Sciatic nerve (tissue), 2 donors: ENCODE measurements at regions not wholly inside any gene's neighbourhood (a gene's known extent, or its start where the extent isn't known, plus 50 kb on each side); places are given as distances from the start of the nearest gene placed in this dataset.

Experiments used
- ATAC-seq: fragments of 200-7000 bp; cut with Tn5 transposase; one replicate; pipeline ENCODE4 v1.9.1; 2020; ENCODE audit warnings: mild to moderate bottlenecking, moderate library complexity
- DNase-seq: peaks from one replicate; pipeline ENCODE4 v3.0.0-alpha.2; 2020; ENCODE audit warnings: low spot score
- intact Hi-C: fragments of 100-400 bp; cut with DNase I; formaldehyde crosslinking; loops from one replicate; pipeline ENCODE4 v1.14.2; 2022
- donor health status: DM: no; HTN: no; CAD: no.
- donor health status: DM: no; HTN: no; CAD: no.

DNA sequence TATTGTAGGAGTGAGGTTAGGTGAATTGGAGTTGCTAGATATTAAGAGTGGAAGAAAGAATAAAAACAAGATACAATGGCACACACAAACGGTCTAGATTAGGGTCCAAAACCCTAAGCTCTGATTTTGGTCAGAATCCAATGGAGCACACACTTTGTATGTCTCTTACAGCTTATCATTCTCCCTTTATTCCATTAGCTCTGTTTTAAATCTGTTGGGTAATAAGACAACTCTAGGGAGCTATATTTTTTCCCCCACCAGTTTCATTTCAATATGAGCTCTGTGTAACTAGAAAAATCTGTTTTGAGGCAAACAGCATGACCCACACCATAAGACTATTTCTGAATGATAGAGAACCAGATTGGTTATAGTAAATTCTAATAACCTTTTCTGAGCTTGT lies 465.6 kb downstream of the ADGRL2 start:
- ATAC-seq = no peak
- intact Hi-C loops = no loop called here
- no peak for DNase-seq

DNA sequence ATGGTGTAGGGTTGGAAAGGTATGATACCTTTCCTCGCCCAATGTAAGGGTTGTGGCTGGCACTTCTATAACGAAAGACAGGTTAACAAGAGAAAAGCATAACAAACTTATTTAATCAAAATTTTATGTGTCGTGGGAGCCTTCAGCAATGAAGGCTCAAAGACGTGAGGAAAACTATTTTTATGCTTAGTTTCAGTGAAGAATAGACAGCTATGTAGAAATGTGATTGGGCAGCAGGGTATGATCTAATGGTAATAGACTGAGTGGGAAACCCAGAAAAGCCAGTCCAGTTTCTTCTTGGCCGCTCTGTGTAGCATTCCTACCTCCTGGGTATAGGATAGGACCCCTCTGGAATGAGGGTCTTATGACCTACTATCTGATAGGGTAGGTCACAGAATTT lies 464.7 kb downstream of the ADGRL2 start:
- intact Hi-C loops = no loop called here
- DNase-seq (no peak), ATAC-seq (no peak)

DNA sequence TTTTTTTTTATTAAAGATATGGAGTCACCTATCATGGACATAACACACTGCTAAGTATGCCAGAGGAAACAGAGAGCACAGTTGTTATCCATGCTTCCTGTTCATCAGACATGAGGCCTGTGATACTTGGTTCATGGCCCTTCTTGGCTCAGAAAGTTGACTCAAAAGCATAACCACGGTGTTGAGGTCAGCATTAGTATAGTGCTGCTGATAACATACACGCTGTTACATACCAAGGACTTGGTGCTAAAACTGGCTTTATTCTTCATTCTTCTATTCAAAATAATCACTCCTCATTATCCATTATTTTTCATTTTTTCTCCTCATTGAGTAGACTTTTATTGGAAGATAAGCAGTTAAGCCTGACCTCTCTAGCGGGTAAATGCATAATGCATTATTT lies 464.1 kb downstream of the ADGRL2 start:
- no peak for DNase-seq
- ATAC-seq = no peak
- intact Hi-C loops = no loop called here

DNA sequence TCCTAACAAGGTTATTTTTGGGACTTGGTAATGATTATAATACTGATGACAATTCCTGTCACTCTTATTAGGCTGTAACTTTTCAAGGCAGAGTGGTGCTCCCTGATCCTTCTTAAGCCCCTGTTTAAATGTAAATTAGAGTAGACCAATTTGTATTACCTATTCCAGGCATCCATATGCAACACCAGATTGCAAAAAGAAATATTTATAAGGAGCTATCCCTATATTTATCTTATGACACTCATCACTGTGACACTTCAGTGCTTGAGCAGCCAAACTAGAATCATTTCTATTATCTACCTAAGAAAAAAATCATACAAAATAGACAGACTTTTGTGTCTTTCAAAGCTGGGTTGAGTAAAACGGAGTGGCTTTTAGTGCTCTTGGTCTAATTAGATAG lies 462.7 kb downstream of the ADGRL2 start:
- no peak for ATAC-seq
- no peak for DNase-seq
- intact Hi-C loops = no loop called here

DNA sequence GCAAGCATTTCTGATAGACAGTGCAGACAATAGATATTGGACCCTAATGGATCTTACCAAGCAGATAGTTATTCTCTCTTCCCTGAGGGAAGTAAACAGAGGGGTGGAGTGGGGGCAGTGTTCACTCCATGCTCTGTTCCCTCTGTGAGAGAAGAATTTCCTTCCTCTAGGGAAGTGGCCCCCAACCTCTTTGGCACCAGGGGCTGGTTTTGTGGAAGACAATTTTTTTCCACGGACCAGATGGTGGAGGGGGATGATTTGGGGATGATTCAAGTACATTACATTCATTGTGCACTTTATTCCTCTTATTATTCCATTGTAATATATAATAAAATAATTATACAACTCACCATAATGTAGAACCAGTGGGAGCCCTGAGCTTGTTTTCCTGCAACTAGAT lies 459.9 kb downstream of the ADGRL2 start:
- no peak for ATAC-seq
- intact Hi-C loops = no loop called here

DNA sequence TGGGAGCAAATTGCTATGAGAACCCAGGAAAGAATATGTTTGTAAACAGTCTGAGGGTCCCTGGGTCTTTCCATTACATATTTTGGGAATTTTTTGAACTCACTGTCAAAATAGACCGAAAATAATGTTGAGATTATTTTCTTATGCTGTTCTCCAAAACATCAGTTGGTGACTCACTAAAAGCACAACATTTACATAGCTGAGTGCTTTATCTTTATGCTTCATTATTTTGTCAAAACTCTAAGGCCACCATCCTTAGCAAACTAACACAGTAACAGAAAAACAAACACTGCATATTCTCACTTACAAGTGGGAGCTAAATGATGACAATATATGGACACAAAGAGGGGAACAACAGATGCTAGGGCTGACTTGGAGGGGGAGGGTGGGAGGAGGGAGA lies 459.3 kb downstream of the ADGRL2 start:
- intact Hi-C loops = no loop called here
- ATAC-seq = no peak
- DNase-seq = no peak

More for the DNA sequence above, 459.9 kb downstream of the ADGRL2 start:
- DNase-seq = no peak

DNA sequence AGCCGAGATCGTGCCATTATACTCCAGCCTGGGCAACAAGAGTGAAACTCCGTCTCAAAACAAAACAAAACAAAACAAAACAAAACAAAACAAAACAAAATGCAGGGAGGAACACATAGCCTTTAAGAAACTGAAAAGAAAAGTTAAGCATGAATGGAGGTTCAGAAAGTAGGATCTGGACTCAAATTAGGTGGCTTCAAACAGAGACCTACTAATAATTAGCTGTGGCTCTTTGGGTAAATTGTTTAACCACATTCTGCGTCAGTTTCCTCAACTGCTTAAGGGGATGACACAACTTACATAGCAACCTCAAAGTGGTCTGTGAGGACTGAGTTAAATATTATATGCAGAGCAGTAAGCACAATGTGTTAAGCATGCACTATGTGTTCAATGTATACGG lies 458.2 kb downstream of the ADGRL2 start:
- ATAC-seq = no peak
- no peak for DNase-seq

DNA sequence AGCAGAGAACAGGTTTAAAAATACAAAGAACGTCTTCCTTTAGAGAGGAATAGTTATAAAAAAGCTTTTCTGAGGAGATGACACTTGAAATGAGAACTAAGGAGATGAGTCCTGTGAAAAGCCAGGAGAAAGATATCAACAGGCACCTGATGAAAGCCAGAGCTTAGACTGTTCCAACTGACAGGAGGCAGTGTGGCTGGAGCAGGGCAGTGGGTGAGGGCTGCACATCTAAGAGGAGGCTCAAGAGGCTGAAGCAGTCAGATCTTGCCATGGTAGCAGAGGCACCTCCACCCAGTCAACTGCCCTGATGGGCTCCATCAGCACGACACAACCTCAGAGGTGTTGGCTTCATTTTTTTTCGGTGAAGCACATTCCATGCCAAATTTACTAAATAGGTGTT lies 445.3 kb downstream of the ADGRL2 start:
- intact Hi-C loops = no loop called here
- ATAC-seq (no peak), DNase-seq (no peak)

More for the DNA sequence above, 458.2 kb downstream of the ADGRL2 start:
- intact Hi-C loops = no loop called here

DNA sequence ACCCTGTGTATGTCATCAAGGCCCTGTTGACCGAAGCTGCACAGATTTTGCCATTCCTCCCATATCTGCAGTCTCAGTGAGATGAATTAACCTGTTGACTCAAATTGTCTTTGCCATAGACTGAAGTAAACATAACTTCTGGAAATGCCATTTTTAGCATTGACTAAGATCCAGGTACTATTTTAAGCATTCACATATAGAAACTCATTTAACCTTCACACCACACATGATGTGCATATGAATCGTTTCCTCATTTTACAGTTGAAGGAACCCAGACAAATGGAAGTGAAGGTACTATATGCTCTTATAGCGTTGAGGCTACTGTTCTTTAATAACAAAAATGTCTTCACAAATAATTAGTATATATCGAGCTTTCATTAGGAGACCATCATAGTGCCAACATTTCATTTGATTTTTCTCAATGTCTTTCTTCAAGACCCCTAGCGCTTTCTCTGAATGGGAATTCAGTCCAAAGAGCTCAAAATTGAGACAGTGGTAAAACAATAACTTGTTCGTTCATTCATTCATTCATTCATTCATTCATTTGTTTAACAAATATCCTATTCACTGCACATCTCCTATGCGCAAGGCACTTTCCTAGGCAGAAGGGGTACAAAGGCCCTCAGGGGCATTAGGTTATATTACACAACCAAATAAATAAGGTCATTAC lies 444.7 kb downstream of the ADGRL2 start:
- no peak for DNase-seq
- intact Hi-C loops = no loop called here
- no peak for ATAC-seq

DNA sequence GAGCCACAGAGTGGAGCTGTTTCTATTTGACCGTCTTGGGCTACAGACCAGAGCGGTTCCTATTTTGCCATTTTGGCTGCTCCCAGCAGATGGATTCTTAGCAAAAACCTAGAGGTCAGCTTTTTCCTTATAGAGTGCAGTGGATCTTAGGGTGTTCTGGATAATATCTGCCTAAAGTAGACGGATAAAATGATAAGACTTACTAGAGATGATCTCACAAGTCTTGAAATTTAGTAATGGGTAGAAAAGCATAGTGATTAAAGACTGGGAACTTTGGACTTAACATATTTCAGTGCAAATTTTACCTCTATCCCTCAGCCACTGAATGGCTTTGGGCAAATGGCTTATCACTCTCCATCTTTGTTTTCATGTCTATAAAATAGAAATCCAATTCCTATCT lies 439.8 kb downstream of the ADGRL2 start:
- ATAC-seq (no peak), DNase-seq (no peak)
- intact Hi-C loops = no loop called here

DNA sequence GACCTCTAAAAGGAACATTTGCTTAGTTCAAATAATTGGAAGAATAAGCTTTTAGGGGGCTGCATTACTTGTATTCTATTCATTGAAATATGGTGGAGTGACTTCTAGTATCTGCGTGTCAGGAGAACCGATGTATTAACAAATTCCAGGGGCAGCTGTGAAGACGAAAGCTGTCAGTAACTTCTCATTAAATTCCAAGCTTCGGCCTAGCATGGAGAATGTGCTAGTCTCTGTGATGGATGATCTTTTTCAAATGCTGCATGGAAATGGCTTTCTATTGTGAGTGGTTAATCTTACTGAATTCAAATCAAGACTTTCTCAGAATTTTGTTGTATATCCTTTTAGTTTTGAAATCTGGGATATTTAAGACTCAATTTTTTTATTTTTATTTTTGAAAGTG lies 429.9 kb downstream of the ADGRL2 start:
- intact Hi-C loops = no loop called here
- DNase-seq = no peak
- ATAC-seq = no peak

DNA sequence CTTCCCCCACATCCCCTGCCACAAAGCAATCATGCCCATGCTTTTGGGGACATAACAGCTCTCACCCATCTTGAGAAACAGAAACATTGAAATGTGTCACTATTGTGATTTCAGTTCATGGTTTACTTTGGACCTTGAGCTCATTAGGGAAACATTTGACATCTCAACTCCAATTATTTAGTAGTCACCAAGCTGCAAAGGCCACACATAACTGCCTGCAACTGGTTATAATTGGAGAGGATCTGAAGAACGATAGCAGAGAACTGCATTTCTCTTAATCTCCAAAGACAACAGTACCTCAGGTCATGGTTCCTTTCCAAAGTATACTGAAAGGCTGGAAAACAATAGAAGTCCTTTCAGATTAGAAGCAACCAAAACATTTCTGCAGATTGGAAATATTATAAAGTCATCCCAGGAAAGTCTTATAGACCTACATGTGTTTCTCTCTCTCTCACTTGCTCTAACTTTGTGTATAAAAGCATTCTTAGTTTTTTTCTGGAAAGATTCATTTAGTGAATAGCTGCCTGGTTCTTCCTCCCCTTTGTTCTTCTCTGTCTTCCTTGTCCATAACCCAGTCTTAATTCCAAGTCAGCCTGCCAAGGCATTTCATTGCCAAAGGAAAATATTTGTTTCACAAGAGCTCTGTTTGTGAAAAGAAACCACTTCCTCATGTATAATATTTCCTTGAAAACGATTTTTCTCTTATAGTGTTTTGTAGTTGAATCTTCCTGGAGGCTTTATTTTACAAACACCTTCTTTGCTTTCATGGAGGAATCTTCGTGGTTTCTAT lies 426.8 kb downstream of the ADGRL2 start:
- ATAC-seq (peak; percentile 93), DNase-seq (no peak)
- intact Hi-C loops = no loop called here

DNA sequence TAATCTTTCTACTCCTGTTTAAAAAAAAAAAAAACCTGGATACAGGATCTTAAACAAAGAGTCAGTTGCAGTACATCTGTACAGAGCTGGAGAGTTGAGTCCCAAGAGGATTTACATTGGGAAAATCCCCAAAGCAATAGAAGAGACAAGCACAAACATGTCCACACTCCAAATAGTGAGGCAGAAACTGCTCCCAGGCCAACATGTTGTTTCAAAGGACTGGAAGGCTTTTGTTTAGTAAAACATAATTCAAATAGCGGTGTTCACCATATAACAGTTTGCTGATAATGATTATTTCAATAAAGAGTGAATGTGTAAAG lies 425.4 kb downstream of the ADGRL2 start:
- intact Hi-C loops = no loop called here
- no peak for DNase-seq
- no peak for ATAC-seq

DNA sequence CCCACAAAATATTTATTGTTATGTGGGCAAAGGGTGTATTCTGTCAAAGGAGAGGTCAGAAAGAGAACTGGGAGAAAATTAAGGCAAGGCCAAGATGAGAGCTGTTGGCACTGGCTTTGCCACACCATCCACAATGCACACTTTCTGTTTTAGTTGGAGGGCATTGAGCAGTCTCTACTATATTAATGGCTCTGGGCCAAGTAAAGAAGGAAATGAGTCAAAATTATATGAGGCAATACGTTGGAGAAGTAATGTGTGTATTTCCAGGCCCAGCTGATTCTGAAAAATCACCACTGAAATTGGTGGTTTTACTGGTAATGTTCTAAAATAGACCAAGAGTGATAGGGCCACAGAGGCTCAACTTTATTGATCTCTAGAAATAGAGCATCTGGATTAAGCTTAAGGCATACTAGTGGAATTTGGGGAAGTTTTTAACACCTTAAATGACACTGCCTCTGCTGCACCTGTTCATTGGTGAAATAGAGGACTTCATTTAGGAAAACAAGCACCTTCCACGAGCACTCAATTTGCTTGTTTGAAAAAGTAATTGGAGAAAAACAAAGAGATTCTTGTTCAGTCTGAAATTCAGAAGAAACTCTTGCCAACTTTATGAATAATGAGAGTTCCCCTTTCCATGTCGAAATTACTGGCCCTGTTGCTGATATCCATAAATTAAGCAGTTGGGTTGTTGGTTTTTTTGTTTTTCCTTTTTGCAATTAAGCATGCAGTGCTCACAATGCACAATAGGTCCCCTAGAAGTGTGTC lies 424.9 kb downstream of the ADGRL2 start:
- ATAC-seq (peak; percentile 35), DNase-seq (no peak)
- intact Hi-C loops = no loop called here

DNA sequence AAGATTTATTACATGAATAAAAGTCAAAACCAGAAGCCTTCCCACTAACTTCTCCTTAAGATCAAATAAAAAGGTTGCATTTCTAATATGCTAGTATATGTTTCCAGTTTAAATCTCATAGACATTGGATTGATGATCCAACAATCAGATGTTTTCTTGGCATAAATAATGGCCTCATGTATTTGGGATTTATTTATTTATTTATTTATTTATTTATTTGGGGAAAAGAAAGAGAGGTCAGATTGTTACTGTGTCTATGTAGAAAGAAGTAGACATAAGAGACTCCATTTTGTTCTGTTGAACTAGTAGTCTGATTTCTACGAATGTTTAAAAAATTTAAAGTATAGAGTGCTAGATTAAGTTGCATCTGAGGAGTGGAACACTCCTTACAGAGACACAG lies 422.4 kb downstream of the ADGRL2 start:
- no peak for ATAC-seq
- intact Hi-C loops = no loop called here
- no peak for DNase-seq

DNA sequence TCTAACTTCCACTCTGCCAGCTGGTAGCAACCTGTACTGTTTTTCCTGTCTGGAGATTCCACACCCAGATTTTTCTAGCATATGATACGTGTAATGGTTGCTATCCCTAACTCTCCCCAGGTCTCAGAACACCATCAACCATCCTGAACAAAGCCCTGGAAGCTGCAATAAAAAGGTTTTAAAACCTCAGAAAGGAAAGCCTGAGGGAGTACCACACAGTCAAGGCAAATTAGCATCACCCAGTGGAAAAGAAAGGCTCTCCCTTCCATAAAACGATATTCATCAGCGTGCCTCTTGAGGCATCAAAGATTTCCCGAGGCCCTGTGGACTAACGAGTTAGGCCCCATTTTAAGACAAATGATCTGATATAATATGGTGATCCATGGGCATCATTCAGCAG lies 421.0 kb downstream of the ADGRL2 start:
- DNase-seq (no peak), ATAC-seq (no peak)
- intact Hi-C loops = no loop called here

DNA sequence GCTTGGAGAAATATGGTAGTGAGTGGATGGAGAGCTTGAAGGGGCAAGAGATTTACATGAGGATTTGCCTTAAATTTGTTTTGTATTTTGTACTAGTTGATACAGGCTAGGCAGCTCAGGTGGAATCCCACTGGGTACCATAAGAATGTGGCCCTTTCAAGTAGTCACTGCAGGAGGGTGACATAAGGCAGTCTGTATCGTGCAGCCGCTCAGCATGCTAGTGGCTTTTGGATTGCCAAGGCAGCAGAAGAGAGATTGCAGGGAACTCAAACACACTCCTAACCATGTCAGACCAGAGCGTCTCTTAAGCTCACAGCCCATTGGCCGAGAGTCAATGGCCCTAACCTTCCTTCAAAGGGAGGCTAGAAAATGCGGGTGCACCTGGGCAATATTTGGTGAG lies 420.0 kb downstream of the ADGRL2 start:
- DNase-seq = no peak
- ATAC-seq = no peak
- intact Hi-C loops = no loop called here

DNA sequence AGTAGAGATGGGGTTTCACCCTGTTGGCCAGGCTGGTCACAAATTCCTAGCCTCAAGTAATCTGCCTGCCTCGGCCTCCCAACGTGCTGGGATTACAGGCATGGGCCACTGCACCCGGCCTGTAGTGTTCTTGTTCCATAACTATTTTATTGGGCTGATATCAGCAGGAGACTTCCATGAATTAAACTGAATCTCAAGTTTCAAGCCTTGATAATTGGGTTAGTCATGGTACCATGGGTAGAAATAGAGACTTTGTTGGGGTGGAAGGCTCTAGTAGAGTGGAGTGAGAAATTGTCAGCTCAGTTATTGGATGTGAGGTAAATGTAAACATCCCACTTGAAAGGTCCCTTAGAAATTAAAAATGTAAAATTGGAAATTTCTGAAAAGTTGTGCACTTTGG lies 419.1 kb downstream of the ADGRL2 start:
- intact Hi-C loops = no loop called here
- DNase-seq (no peak), ATAC-seq (no peak)

DNA sequence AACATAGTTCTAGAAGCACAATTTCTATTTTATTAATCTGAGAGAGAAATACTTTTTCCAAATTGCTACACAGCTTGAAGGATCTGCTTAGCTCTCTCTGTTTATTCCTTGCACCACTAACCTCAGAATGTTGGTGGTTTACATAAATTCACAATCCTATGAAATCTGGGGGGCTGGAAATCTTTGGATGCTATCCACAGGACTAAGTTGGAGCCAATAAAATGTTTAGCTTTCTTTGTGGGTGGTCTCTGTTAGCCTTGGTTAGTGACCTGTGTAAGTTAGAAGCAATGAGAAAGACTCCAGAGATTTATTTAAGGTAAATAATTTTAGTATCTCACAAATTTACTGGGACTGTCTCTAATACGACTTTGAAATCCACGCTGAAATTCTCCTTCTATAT lies 418.1 kb downstream of the ADGRL2 start:
- DNase-seq = no peak
- no peak for ATAC-seq
- intact Hi-C loops = no loop called here

DNA sequence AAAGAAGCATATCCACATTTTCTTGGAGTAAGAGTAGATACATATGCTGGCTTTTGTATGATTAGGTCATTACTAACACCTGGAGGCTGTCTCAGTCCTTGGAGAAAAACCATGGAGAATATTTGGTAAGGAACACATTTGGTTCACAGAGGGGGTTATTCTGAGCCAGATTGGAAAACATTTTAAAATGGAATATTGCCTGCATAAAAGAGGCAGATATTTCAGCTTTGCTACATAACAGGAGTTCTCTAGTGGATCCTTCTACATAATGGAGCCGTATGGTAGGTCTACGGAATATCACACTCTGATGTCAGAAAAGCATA lies 415.1 kb downstream of the ADGRL2 start:
- DNase-seq (no peak), ATAC-seq (no peak)
- intact Hi-C loops = no loop called here
